GM20000 (cell line): ENCODE measurements at regions not wholly inside any gene's neighbourhood (a gene's known extent, or its start where the extent isn't known, plus 50 kb on each side); places are given as distances from the start of the nearest gene placed in this dataset.

Experiments
- DNase-seq: peaks from one replicate; pipeline ENCODE4 v3.0.0; 2012; ENCODE audit warnings: low spot score
- TF ChIP-seq, protein P1 (sequence below): IDR thresholded peaks from 2 replicates; pipeline ENCODE4 v1.5.1; 2012; ENCODE audit warnings: mild to moderate bottlenecking, control low read depth; ENCODE audit errors: extremely low read depth, missing control alignments

GRCh38 chr11:70733327-70734325, 335.3 kb downstream of the CTTN start:
- no peak for DNase-seq

GRCh38 chr11:70734379-70734778, 336.1 kb downstream of the CTTN start:
- no peak for DNase-seq
- TF ChIP-seq, protein P1, sequence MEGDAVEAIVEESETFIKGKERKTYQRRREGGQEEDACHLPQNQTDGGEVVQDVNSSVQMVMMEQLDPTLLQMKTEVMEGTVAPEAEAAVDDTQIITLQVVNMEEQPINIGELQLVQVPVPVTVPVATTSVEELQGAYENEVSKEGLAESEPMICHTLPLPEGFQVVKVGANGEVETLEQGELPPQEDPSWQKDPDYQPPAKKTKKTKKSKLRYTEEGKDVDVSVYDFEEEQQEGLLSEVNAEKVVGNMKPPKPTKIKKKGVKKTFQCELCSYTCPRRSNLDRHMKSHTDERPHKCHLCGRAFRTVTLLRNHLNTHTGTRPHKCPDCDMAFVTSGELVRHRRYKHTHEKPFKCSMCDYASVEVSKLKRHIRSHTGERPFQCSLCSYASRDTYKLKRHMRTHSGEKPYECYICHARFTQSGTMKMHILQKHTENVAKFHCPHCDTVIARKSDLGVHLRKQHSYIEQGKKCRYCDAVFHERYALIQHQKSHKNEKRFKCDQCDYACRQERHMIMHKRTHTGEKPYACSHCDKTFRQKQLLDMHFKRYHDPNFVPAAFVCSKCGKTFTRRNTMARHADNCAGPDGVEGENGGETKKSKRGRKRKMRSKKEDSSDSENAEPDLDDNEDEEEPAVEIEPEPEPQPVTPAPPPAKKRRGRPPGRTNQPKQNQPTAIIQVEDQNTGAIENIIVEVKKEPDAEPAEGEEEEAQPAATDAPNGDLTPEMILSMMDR = no peak

More at GRCh38 chr11:70733327-70734325, 335.3 kb downstream of the CTTN start:
- TF ChIP-seq, protein P1 = no peak

- no peak for DNase-seq
- TF ChIP-seq, protein P1 = no peak
These were observed 336.6 kb downstream of the CTTN start for GRCh38 chr11:70734911-70735310.

DNA sequence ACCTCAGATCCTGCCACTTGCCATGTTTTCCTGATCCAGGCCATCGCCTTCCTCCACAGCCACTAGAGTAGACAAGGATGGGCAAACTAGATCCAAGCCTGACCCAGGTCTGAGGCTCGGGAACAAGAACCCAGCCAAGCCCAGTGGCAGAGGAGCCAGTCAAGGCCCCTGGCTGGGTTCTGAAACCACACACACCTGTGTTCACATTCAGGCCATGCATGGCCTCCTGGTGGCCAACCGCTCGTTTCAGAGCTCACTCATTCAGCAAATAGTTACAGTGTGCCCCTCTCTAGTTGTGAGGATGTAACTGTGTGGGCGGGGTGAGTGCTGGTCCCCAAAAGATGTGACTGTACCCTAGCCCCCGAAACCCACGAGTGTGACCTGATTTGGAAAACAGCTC, 337.6 kb downstream of the CTTN start:
- DNase-seq = no peak
- TF ChIP-seq, protein P1 = no peak

- TF ChIP-seq, protein P1 = no peak
- DNase-seq = no peak
These were observed 338.1 kb downstream of the CTTN start for GRCh38 chr11:70736461-70736860.

DNA sequence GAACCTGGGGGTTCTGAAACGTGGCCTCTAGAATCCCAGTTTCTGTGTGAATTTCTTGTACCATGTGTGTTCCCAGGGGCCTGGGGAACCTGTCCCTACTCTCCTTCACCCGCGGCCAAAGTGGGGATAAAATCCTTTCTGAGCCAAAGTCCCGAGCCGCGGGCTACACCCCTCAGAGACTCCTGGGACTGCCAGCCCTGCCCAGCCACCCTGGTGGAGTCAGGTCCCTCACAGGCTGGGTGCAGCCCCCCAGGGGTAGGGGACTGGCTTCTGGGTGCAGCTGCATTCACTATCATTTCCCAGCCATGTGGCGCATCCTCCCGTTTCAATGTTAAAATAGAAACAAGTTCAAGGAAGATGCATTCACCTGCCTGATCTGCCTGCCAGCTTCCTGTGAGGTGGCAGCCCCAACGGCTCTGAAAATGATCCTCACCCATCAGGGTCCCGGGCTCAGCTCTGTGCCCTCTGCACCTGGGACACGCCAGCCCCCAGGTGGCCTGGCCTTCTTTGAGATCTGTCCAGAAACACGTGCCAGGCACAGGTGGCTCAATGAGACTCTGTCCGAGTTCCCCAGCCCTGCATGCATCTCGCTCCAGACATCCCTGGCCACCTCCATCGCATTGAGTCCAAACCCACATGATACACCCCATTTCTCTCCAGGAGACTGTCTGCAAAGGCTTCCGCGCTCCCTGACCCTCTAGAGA, 338.8 kb downstream of the CTTN start:
- DNase-seq = no peak
- TF ChIP-seq, protein P1 = no peak
